ENCODE measurements at regions not wholly inside any gene's neighbourhood (a gene's known extent, or its start where the extent isn't known, plus 50 kb on each side); places are given as distances from the start of the nearest gene placed in this dataset.

GRCh38 chr13:111957913-111958450 lies 109.0 kb upstream of the SOX1 start:
- H2BK120ac ChIP-seq (replicated peaks; ENCODE audit: low read depth, low read length), result no peak overlapping the region
- DNase-seq (ENCODE audit: low read depth in 1 of 2, low spot score in 2 of 2), result no peak
- H3K23me2 ChIP-seq (ENCODE audit: low read depth, low read length), result peaks cover 11% of the 10 kb centered on the region; the same call in 1 of the 2 replicates
- no peak overlapping the region for H3K4ac ChIP-seq (replicated peaks; ENCODE audit: insufficient read length, low read depth, low read length)
- H3K14ac ChIP-seq (ENCODE audit: insufficient read length), result no peak overlapping the region
- H3K36me3 ChIP-seq (ENCODE audit: control insufficient read depth in 2 of 4, insufficient read depth in 4 of 4, low read length in 3 of 4), result no peaks in the 10 kb centered on the region
- no peak overlapping the region for H2AFZ ChIP-seq (ENCODE audit: low read length)
- CTCF ChIA-PET (ENCODE audit: partially characterized antibody), result interaction anchor here (0.9 kb wide), 1 partner anchor 13 kb away, joined by 3 read pairs; no protein-coding TSS in a partner anchor
- no peak overlapping the region for H3K27ac ChIP-seq (ENCODE audit: low read depth, low read length)
- H3K23ac ChIP-seq (ENCODE audit: insufficient read length), result no peak overlapping the region
- H2BK15ac ChIP-seq (ENCODE audit: low read length), result no peak overlapping the region
- no peak overlapping the region for H3K9ac ChIP-seq (replicated peaks in 1 of 4; ENCODE audit: extremely low read depth in 1 of 4, low read depth in 3 of 4, low read length in 3 of 4)
- no peak overlapping the region for H4K91ac ChIP-seq (replicated peaks; ENCODE audit: insufficient read length, low read length)
- no peak overlapping the region for H3K18ac ChIP-seq (ENCODE audit: extremely low read depth, low read length)
- POLR2A ChIA-PET (ENCODE audit: partially characterized antibody), result no interaction called here
- no peaks in the 10 kb centered on the region for H4K20me1 ChIP-seq (replicated peaks in 1 of 2; ENCODE audit: control insufficient read depth in 1 of 2, insufficient read depth in 2 of 2, low read length in 2 of 2)
- H3K4me3 ChIP-seq (ENCODE audit: extremely low read depth in 1 of 4, insufficient read depth in 2 of 4, low read depth in 3 of 4, low read length in 4 of 4), result no peak overlapping the region
- no peak for FAIRE-seq
- WGBS, 2 experiments (ENCODE audit: extremely low coverage in 1 of 2, insufficient coverage in 1 of 2, insufficient read length in 1 of 2, insufficient replicate concordance in 2 of 2, low coverage in 1 of 2, low lambda C conversion rate in 2 of 2, missing lambda C conversion rate in 1 of 2), result 92% methylated on average over 14 of the region's 14 CpGs; no CpG with 5 or more reads in 1 of the 2 experiments
- no peaks in the 10 kb centered on the region for H3K79me2 ChIP-seq (ENCODE audit: control insufficient read depth in 1 of 2, insufficient read depth in 2 of 2, low read length in 2 of 2)
- H3K4me1 ChIP-seq (replicated peaks in 1 of 4; ENCODE audit: control insufficient read depth in 3 of 4, insufficient read depth in 4 of 4, low read length in 3 of 4), result no peaks in the 10 kb centered on the region; a peak in 2 of 7 replicates
- H3K4me2 ChIP-seq (ENCODE audit: insufficient read depth in 1 of 2, low read depth in 2 of 2, low read length in 2 of 2), result no peak overlapping the region
- no peaks in the 10 kb centered on the region for H3K9me3 ChIP-seq (ENCODE audit: insufficient read depth in 2 of 2, low read depth in 1 of 2, low read length in 1 of 2)
- no peak overlapping the region for H2BK20ac ChIP-seq (ENCODE audit: low read length)
- H2AK5ac ChIP-seq (ENCODE audit: low read depth, low read length), result no peak overlapping the region
- no peak overlapping the region for H3K56ac ChIP-seq (replicated peaks; ENCODE audit: insufficient read length, low read depth, low read length)
- H3K27me3 ChIP-seq (replicated peaks in 1 of 4; ENCODE audit: control insufficient read depth in 3 of 4, extremely low read depth in 1 of 4, insufficient read depth in 3 of 4, low read length in 3 of 4), result no peaks in the 10 kb centered on the region
- no peak overlapping the region for H4K5ac ChIP-seq (ENCODE audit: insufficient read length, low read depth, low read length)
- no peaks in the 10 kb centered on the region for H3K79me1 ChIP-seq (ENCODE audit: low read depth, low read length)
- no peak overlapping the region for H2BK5ac ChIP-seq (ENCODE audit: low read depth, low read length)
- no peak overlapping the region for H4K8ac ChIP-seq (ENCODE audit: extremely low read depth, insufficient read depth, low read length)
- H2BK12ac ChIP-seq (ENCODE audit: low read depth, low read length), result no peak overlapping the region
- TF ChIP-seq BACH1 (IDR thresholded peaks at IDR 0.05; ENCODE audit: low read length) (no peak), EZH2 (IDR thresholded peaks at IDR 0.05; ENCODE audit: low read depth, low read length, severe bottlenecking) (no peak), BRCA1 (IDR thresholded peaks at IDR 0.05; ENCODE audit: low read depth, low read length) (no peak), CEBPB (IDR thresholded peaks at IDR 0.05; ENCODE audit: low read depth, low read length) (no peak), CREB1 (IDR thresholded peaks at IDR 0.05) (no peak), NRF1 (IDR thresholded peaks at IDR 0.05; ENCODE audit: low read depth, low read length) (no peak), CBX5 (IDR thresholded peaks at IDR 0.05; ENCODE audit: low read depth, low read length) (no peak)
